GM19023 (cell line): ENCODE measurements at regions not wholly inside any gene's neighbourhood (a gene's known extent, or its start where the extent isn't known, plus 50 kb on each side); places are given as distances from the start of the nearest gene placed in this dataset.
A peak's percentile ranks its signal among the peaks of the same experiment; 100 is the strongest.
"Not testable (repeated sequence)": the region's sequence is repeated elsewhere in the genome, so short reads cannot be mapped to it uniquely, and the experiment has no call there.

ENCODE experiments used
- ATAC-seq: cut with Tn5 transposase; IDR thresholded peaks from one replicate; pipeline ENCODE4 v1.9.1; 2021; ENCODE audit warnings: mild to moderate bottlenecking, moderate library complexity; ENCODE audit not compliant: unreplicated experiment

DNA sequence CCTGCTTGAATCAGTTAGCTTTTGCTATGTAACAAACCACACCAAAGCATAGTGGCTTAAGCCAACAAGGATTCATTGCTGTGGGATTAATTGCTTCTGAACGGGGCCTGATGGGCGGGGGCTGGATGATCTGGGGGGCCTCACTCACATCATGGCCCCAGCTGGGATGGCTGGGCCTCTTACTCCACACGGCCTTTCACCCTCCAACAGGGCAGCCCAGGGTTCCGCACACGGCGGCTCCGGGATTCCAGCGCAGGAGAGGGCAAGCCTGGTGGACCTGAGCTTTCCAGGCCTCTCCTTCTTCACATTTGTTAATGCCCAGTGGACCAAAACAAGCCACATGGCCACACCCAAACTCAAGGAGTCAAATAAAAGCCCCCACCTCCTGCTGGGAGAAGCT is 86.3 kb upstream of the PHLPP1 start:
- ATAC-seq = no peak

DNA sequence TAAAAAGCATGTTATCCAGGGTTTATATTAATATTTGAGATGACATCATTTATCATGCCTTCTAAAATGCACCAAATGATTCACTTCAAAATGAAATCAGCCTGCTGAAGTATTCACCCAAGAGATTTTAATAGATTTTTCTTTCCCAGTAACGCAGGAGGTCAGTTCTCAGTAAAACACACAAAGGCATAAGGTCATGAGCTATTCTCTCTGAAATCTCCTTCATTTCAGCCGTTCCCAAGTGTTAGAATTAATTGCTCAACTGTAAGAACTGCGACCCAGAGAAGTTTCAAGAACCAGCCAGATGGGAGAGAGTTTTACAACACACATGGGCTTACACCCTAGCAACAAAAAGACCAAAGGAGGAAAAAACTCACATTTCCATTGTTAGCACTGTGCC is 84.2 kb upstream of the PHLPP1 start:
- ATAC-seq = no peak

DNA sequence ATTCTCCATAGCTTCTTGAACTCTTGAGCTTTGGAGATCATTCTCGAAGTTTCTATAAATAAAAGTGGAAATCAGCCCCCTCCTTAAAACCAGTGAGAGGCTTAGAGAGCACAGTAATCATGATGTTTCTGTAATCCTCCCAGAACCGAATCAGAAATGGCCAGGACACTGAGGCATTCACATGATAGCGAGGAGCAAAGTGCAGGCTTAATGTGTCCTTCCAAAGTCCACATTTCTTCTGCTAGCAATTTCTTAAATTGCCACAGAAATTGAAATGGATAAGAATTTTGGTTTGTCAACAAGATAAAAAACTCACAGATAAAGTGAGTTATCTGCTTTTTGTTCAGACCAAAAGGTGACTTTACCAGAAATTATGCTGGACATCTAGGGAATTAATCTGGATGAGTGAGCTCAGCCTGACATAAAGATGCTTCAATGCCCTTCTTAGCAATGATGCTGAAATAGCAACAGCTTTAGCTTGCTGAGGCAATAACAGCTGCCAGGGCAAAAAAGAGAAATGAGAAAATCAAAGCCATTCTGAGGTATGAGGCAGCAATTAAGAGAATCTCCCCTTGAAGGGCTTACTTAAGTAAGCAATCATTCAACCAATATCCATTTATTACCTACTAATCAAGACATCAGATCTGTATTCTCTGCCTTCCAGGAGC is 82.4 kb upstream of the PHLPP1 start:
- ATAC-seq = no peak

DNA sequence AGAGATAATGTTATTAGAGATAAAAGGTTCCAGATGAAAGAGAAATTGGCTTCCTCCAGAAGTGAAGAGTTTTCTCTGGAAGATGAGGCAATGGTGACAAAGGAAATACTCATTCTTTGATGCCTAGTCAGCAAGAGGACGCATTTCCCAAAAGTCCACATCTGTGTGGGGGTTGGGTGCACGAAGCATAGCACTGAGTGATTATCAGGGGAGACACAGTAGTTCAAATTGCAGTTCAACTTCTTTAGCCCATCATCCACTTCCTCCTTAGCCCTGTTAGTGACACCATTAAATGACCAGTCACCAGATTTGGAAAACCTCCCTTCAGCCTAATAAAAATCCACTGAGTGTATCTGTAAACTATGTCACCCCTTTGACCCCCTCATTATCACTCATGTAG is 80.9 kb upstream of the PHLPP1 start:
- no peak for ATAC-seq

DNA sequence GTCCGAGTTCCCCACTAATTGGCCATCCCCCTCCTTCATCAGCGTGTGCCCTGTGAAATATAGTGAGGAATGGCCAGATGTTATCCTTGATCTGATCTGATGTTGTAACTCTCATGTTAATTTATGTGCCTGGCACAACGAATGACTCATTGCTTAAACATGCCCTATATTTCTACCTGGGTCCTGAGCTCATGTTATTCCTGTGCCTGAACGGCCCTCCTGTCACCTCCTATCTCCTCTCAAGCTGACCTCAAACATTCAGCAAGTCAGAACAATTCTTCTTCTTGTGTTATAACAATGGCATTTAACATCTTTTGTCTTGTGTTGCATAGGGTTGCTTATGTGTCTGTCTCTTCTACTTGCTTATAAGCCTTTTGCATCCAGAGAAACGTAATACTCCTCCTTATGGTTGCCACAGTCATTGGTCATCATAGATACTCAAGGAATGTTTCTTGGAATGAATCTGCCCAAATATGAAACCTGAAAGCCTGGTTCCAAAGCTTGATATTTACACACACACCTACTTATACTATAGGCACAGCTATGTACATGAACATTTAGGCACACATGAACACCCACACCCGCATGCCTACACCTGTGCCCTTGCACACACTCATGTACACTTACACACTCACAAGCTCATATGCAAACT is 80.2 kb upstream of the PHLPP1 start:
- ATAC-seq = no peak

DNA sequence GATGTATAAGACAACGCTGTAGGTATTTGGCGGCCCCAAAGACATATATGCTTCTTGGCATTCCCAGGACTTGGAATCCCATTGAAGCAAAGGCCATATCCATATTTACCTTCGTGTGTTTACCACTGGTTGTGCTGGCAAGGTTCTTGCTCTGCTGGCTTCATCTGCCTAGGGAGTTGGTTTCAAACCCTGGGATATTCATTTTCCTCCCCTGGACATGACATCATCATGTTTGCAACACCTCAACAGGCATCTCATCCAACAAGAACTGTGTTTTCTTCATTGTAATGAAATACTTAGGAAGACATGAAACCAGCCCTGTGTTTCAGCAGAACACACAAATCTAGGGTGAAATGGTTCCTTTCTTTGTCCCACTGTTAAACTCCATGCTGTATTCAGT is 77.9 kb upstream of the PHLPP1 start:
- ATAC-seq = no peak

DNA sequence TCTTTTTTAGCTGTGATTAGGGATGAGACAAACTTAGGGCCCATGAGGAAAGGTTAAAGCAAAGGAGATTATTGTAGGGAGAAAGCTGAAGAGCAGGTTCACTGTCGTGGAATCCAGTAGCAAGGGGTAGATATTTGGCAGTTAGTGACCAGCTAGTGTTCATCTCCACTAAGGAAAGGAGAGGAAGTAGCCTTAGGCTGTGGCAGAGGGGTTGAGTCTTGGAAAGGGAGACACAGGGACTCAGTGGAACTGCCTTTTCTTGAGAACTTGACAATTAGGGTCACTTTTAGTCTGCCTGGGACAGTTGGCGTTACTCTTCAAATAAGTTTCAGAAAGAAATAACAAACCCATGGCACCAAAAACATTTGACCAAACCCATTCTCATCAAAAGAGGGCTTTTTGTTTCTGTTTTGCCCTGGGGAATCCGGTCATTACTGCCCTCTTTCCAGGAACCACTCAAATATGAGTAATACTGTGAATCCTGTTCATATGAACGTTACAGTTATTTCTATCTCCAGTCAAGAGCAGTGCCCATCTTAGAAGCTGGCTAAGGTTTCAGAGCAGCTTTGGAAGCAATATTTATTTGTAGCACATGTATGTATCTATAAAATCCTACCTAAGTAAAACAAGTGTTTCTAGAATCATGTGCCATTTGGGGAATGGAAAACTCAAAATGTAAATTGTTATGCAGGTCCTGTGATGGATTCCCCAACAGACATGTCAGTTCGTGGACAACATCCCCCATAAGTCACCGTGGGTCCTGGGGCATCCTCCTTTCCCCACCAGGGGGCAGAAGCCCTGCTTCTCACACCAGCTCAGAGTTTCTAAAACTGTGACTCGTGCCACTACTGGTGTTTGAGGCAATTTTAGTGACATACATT is 77.3 kb upstream of the PHLPP1 start:
- ATAC-seq = no peak

DNA sequence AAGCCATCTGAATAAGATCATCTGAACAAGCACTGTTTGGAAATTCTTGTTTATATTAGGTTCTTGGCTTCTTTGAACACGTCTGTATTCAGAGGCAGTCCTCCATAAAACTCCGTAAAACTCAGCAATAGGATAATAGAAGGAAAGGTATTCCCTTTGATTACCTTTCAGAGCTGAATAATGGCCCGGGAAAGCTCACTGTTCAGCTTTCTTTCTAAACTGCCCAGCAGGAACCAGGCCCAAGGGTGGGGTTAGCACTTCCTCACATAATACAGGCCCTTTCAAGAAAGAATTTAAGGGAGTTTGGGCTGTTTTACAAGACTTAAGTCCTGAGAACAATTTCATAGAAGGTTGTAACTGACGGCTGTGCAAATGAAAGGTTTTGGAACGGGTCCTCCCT is 72.2 kb upstream of the PHLPP1 start:
- no peak for ATAC-seq

DNA sequence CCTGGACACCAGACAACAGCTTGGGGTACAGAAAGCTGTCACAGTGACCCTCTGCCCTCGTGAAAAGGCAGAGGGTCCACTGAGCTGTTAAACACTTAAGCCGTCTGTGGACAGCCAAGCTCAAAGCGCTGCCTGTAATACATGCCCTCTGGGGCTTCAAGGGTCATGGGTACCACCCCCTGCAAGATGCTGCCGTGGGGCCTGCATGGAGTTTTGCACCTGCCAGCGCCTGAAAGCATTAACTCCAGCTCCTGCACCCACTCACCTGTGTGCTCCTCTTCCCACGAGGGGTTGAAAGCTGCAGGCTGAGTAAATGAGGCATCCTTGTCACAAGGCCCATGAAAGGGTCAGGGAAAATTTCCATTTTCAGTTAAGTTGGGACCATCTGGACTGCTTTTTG is 70.6 kb upstream of the PHLPP1 start:
- no peak for ATAC-seq

DNA sequence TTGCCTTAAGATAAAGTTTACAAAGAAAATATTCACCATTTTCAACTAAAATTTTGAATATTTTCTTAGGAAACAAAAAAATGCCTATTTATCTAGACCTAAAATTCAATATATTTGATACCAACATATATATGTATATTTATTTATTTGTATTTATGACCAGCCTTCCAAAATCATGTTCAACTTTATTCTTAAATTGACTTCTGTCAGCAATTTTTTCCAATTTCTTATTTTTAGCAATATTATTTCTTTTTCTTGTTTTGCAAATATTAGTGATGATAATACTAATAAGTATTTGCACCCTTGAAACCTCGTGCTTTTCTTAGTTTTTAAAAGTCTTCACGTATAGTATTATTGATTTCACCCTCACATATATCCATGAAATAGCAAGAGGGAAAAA is 68.2 kb upstream of the PHLPP1 start:
- no peak for ATAC-seq

DNA sequence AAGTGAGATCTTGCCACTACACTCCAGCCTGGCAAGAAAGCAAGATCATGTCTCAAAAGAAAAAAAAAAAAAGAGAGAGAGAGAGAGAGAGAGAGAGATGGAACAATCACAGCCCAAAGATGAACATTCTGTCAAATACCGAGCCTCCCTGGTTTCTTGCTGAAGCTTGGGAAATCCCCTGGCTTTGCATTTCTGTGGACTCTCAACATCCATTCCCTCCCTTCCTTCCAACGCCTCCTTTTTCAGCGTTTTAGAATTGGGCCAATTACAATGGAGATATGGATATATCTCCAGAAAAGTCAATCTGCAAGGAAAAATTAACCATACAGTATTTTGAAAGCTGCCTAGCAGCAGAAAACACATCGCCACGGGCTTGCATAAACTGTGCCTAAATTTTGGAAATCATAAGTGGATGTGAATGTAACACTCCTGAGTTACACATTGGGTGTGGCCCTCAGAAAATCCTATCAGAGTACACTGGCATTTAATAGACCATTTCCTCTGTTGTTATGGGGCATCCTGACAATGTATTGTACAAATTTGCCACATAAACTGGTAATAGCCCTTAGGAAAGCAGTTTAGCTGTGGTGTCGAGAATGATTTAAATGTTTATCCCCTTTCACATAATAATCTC is 67.2 kb upstream of the PHLPP1 start:
- ATAC-seq = no peak

DNA sequence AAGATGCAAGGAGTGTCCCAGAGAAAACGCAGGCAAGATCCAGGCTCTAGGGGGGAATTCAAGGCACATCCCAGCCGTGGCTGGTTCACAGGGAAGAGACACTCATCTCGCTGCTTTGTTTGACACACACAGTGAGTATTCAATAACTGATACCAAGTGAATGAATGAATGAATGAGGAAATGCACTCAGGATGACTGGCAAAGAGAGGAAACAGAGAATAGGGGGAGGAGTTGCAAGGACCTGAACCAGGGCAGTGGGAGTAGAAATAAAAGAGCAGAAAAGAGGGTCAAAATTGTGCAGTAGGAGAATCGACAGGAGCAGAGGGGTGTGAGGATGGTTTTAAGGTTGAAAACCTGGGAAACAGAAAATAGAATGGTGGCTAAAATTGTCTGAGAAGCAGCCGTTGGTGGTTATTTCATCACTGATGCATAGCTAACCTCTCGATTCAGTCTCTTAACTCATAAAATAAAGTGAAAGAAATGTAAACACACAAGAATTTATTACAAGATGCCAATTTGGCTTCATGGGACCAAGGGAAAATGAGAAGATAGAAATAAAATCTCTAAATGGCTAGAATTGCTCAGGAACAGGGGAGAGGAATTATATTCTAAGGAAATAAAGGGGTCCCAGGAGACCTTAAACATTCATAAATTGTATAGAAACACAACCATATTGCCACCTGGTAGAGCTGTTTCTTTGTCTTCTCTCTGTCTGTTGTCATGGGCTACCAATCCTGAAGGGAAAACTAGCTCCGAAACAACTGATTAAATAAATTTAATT is 63.9 kb upstream of the PHLPP1 start:
- ATAC-seq = no peak

DNA sequence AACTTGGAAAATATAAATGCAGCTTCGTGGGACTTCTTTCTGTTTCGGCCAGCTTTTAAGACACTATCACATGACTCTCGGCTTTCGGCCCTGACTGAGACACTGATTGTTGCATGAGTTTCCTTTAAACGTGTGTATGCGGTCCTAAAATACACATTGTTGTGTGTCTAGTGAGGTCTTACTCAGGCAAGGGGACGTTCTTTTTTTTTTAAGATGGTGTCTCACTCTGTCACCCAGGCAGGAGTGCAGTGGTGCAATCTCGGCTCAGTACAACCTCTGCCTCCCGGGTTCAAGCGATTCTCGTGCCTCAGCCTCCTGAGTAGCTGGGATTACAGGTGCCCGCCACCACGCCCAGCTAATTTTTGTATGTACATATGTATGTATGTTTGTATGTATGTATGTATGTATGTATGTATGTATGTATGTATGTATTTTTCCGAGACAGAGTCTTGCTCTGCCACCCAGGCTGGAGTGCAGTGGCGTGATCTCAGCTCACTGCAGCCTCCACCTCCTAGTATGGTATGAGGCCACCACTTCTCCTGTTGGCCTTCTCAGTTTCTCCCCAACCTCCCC is 63.2 kb upstream of the PHLPP1 start:
- not testable (repeated sequence) for ATAC-seq

DNA sequence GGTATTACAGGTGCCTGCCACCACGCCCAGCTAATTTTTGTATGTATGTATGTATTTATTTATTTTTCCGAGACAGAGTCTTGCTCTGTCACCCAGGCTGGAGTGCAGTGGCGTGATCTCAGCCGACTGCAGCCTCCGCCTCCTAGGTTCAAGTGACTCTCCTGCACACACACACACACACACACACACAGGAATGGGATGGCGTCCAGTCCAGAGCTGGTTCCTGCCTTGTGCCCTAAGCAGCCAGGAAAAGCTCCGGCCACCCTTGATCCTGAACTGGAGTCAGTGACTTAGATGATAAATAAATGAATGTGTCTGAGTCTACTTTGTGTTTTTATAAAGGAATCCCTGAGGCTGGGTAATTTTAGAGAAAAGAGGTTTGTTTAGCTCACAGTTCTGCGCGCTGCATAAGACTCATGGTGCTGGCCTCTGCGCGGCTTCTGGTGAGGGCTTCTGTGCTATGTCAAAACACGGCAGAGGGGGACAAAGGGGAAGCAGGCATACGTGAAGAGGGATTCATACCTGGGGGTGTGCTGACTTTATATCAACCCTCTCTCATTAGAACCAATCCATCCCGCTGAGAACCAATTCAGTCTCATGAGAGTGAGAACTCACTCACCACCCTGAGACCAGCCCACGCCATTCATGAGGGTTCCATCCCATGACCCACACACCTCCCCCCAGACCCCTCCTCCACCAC is 59.7 kb upstream of the PHLPP1 start:
- ATAC-seq = no peak

DNA sequence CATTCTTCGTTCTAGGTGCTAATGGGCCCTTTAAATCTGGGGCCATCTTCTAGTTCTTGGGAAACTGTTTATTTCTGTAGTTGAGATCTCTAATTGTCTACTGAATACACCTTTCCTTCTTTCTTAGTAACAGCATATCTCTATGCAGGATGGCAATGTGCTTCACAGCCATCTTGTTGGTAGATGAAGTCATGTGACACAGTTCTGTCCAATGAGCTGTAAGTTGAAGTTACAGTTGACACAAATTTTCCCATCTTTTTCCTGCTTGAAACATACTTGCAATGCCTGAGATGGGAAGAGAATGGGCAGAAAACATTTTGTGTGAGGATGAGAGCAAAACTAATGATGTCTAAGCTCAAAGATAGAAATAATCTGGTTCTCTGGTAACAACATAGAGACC is 57.3 kb upstream of the PHLPP1 start:
- ATAC-seq = no peak

DNA sequence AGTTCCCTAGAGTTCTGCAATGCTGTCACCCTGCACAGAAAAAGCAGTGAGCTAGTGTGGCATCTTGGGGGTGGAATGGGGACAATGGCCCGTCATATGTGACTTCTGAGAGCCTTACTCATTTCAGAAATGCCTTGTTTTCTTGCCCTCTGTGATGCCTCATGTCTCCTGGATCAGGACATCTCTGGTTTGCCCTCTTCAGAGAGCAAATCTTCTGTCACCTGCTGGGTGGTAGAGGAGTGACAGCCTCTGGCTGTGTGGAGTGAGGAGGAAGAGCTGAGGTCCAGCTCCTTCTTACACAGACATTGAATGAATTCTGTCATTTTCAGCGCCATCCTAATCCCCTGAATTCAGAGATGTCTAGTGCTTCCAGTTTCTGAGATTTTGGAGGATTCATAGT is 55.6 kb upstream of the PHLPP1 start:
- ATAC-seq = no peak

DNA sequence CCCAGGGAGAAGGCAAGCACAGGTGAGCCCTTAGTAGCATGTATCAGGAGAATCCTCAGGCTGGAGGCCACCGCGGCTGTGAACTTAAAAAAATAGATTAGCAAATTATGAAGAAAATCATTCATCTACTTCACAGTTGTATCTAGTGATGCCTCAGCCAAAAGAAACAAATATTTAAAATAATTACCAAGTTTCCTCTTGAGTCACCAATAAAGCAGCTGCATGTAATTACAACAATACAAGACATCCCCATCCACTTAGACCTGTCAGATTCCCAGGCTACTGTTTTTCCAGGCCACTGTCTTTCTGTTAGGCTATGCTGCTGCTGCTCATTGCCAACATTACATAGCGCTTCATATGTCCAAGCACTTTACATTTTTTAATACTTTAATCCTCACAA is 54.6 kb upstream of the PHLPP1 start:
- no peak for ATAC-seq

DNA sequence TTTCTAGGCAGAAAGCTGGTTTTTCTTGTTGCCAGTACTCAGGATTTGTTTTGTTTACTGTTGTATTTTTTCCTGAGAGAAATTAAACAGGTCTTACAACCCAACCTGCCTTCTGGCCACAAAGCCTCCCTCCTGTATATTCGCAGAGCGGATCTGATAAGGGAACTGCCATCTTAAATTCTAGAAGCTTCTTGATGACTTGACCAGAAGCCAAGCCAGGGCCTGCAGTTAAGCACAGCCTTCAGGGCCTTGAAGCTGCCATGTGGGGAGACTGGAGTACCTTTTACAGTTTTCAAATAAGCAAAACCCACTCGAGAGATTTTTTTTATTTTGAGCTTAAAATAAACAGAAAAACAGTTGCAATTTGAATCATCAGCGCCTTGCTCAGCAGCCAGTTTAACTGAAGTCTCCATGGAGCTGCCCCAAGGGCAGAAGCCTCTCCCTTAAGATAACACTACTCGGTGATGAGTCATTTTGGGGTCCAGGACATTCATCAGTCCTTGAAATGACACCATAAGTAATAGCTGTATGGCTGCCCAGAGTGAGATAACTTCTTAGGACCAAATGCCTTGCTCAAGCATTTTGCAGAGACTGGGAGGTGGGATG is 51.5 kb upstream of the PHLPP1 start:
- ATAC-seq = peak; percentile 88

DNA sequence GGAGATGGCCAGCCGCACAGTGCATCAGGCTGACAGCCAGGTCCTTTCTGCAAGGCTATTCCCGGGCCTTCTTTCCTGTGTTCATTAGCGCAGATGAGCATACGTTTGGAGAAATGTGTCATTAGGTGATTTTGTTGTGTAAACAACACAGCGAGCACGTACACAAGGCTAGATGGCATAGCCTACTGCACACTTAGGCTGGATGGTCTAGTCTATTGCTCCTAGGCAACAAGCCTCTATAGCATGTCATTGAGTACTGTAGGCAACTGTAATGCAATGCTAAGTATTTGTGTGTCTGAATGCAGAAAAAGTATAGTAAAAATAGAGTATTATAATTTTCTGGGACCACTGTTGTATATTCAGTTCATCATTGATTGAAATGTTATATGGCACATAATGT is 50.9 kb upstream of the PHLPP1 start:
- ATAC-seq = no peak
